Loucy (cell line): ENCODE measurements at regions not wholly inside any gene's neighbourhood (a gene's known extent, or its start where the extent isn't known, plus 50 kb on each side); places are given as distances from the start of the nearest gene placed in this dataset.

ENCODE experiments used
- H2AFZ ChIP-seq: fragments of 200-600 bp; sonication (generic); 2 replicates; pipeline ENCODE4 v1.6.0; 2016; ENCODE audit warnings: antibody characterized with exemption, mild to moderate bottlenecking, low read length, moderate library complexity
- H3F3A ChIP-seq: fragments of 200-600 bp; 2 replicates; pipeline ENCODE4 v1.6.0; 2016; ENCODE audit warnings: antibody characterized with exemption, low read depth, mild to moderate bottlenecking
- H3K27me3 ChIP-seq: fragments of 200-600 bp; sonication (generic); 2 replicates; pipeline ENCODE4 v1.6.1; 2014; ENCODE audit warnings: low read length, mild to moderate bottlenecking; ENCODE audit not compliant: insufficient read depth, poor library complexity, severe bottlenecking
- H3K36me3 ChIP-seq: fragments of 200-600 bp; sonication (generic); 2 replicates; pipeline ENCODE4 v1.6.1; 2016; ENCODE audit warnings: low read length; ENCODE audit not compliant: insufficient read depth
- H3K4me1 ChIP-seq: fragments of 200-600 bp; sonication (generic); 2 replicates; pipeline ENCODE4 v1.5.1; 2014; ENCODE audit warnings: low read length, mild to moderate bottlenecking; ENCODE audit not compliant: insufficient read depth, poor library complexity, severe bottlenecking
- H3K4me2 ChIP-seq: fragments of 200-600 bp; sonication (generic); 2 replicates; pipeline ENCODE4 v1.6.0; 2014; ENCODE audit warnings: antibody characterized with exemption, low read length, low read depth, mild to moderate bottlenecking; ENCODE audit not compliant: poor library complexity, severe bottlenecking
- H3K4me3 ChIP-seq: fragments of 200-600 bp; sonication (generic); 2 replicates; pipeline ENCODE4 v1.5.1; 2014; ENCODE audit warnings: low read length, mild to moderate bottlenecking, mixed read lengths; ENCODE audit not compliant: poor library complexity, severe bottlenecking
- H3K79me2 ChIP-seq: fragments of 200-600 bp; sonication (generic); 2 replicates; pipeline ENCODE4 v1.6.1; 2014; ENCODE audit warnings: low read length; ENCODE audit not compliant: insufficient read depth
- H3K9ac ChIP-seq: fragments of 200-600 bp; sonication (generic); 2 replicates; pipeline ENCODE4 v1.6.0; 2014; ENCODE audit warnings: mild to moderate bottlenecking, low read depth, low read length, moderate library complexity; ENCODE audit not compliant: poor library complexity, severe bottlenecking
- H3K9me2 ChIP-seq: fragments of 200-600 bp; sonication (generic); replicated peaks from 2 replicates; pipeline ENCODE4 v1.6.1; 2016; ENCODE audit warnings: low read depth, low read length, mixed read lengths
- H3K9me3 ChIP-seq: fragments of 200-600 bp; sonication (generic); 2 replicates; pipeline ENCODE4 v1.6.1; 2014; ENCODE audit warnings: mild to moderate bottlenecking, antibody characterized with exemption, low read length, low read depth; ENCODE audit not compliant: insufficient read depth
- H4K20me1 ChIP-seq: fragments of 200-600 bp; sonication (generic); 2 replicates; pipeline ENCODE4 v1.6.0; 2014; ENCODE audit warnings: antibody characterized with exemption, low read length, mild to moderate bottlenecking; ENCODE audit not compliant: insufficient read depth, poor library complexity, severe bottlenecking
- EZH2phosphoT487 ChIP-seq: fragments of 200-600 bp; IDR thresholded peaks from 2 replicates; pipeline ENCODE4 v1.6.1; 2018; ENCODE audit warnings: antibody characterized with exemption, mild to moderate bottlenecking, moderate library complexity, borderline replicate concordance
- TF ChIP-seq, protein P1 (sequence below): fragments of 200-600 bp; sonication (generic); conservative IDR thresholded peaks from 2 replicates; pipeline ENCODE4 v1.5.1; 2014; ENCODE audit warnings: mild to moderate bottlenecking, antibody characterized with exemption, low read length

DNA sequence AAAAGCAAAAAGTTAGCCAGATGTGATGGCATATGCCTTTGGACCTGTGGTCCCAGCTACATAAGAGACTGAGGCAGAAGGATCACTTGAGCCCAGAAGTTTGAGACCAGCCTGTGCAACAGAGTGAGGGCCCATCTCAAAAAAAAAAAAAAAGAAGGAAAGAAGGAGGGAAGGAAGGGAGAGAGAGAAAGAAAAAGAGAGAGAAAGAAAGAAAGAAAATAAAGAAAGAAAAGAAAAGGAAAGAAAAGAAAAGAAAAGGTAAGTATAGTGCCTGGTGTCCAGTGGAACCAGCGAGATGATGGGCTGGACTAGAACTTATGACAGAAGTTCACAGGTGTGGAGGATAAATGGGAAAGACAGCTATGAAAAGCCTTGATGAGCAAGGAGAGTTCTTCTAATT lies 100.9 kb downstream of the QRSL1 start:
- no peak overlapping the region for H2AFZ ChIP-seq
- no peaks in the 10 kb centered on the region for H3K79me2 ChIP-seq
- no peak overlapping the region for H3K9ac ChIP-seq
- no peaks in the 10 kb centered on the region for H3K9me2 ChIP-seq
- H3K4me1 ChIP-seq, result no peaks in the 10 kb centered on the region
- H4K20me1 ChIP-seq, result no peaks in the 10 kb centered on the region
- no peak overlapping the region for H3K4me3 ChIP-seq
- H3K4me2 ChIP-seq, result no peak overlapping the region
- no peak for TF ChIP-seq EZH2phosphoT487
- TF ChIP-seq, protein P1, sequence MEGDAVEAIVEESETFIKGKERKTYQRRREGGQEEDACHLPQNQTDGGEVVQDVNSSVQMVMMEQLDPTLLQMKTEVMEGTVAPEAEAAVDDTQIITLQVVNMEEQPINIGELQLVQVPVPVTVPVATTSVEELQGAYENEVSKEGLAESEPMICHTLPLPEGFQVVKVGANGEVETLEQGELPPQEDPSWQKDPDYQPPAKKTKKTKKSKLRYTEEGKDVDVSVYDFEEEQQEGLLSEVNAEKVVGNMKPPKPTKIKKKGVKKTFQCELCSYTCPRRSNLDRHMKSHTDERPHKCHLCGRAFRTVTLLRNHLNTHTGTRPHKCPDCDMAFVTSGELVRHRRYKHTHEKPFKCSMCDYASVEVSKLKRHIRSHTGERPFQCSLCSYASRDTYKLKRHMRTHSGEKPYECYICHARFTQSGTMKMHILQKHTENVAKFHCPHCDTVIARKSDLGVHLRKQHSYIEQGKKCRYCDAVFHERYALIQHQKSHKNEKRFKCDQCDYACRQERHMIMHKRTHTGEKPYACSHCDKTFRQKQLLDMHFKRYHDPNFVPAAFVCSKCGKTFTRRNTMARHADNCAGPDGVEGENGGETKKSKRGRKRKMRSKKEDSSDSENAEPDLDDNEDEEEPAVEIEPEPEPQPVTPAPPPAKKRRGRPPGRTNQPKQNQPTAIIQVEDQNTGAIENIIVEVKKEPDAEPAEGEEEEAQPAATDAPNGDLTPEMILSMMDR, result no peak
- H3K9me3 ChIP-seq, result no peaks in the 10 kb centered on the region
- H3K36me3 ChIP-seq, result no peaks in the 10 kb centered on the region
- H3F3A ChIP-seq, result no peaks in the 10 kb centered on the region
- no peaks in the 10 kb centered on the region for H3K27me3 ChIP-seq

DNA sequence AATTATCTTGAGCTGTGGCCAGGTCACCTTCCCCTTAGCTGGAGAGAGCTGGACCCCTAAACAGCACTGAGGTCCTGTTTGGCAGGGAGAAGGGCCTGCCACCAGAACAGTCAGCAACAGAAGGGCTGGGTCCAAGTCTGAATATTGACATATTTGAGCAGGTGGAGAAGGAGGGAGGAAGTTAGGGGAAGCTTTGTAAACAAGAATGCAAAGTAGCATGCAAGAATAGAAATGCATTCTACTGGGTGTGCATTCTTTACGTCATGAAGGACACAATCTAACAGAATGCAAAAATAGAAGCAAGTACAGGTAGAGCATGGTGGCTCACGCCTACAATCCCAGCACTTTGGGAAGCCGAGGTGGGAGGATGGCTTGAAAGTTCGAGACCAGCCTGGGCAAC lies 100.5 kb downstream of the QRSL1 start:
- H3K79me2 ChIP-seq, result no peaks in the 10 kb centered on the region
- H3K4me3 ChIP-seq, result no peak overlapping the region
- TF ChIP-seq, protein P1, result no peak
- no peak for TF ChIP-seq EZH2phosphoT487
- no peak overlapping the region for H3K9ac ChIP-seq
- H3K9me2 ChIP-seq, result no peaks in the 10 kb centered on the region
- H4K20me1 ChIP-seq, result no peaks in the 10 kb centered on the region
- H3K27me3 ChIP-seq, result no peaks in the 10 kb centered on the region
- H3K9me3 ChIP-seq, result no peaks in the 10 kb centered on the region
- no peaks in the 10 kb centered on the region for H3F3A ChIP-seq
- no peaks in the 10 kb centered on the region for H3K4me1 ChIP-seq
- no peak overlapping the region for H3K4me2 ChIP-seq
- H2AFZ ChIP-seq, result no peak overlapping the region
- H3K36me3 ChIP-seq, result no peaks in the 10 kb centered on the region

DNA sequence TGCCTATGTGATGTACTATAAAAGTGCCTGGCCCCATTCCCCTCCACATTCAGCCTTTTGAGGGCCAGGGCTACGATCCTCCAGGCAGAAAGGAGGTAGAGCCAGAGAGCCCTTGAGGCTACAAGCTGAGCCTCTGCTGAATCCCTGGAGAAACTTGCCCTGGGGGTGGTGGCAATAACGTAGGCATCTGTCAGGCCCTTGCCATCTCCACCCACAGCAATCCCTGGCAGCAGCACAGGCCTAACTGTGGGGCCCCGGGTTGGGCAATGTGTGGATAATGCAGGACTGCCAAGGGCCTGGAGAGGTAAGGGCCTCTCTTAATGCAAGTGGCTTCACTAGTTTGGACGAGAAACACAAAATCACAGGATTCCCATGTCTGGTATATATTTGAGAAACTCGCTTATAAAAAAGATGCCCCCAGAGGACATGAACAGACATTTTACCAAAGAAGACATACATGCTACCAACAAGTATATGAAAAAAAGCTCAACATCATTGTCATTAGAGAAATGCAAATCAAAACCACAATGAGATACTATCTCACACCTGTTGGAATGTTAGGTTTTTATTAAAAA lies 99.0 kb downstream of the QRSL1 start:
- TF ChIP-seq EZH2phosphoT487, result no peak
- TF ChIP-seq, protein P1, result no peak
- Histone ChIP-seq H3K4me2 (no peak overlapping the region), H3K4me3 (no peak overlapping the region), H4K20me1 (no peaks in the 10 kb centered on the region), H3K4me1 (no peaks in the 10 kb centered on the region), H3K36me3 (no peaks in the 10 kb centered on the region), H3K9me2 (no peaks in the 10 kb centered on the region), H3K27me3 (no peaks in the 10 kb centered on the region), H3K9ac (no peak overlapping the region), H3F3A (no peaks in the 10 kb centered on the region), H3K9me3 (no peaks in the 10 kb centered on the region), H2AFZ (no peak overlapping the region), H3K79me2 (no peaks in the 10 kb centered on the region)
